ENCODE measurements at regions not wholly inside any gene's neighbourhood (a gene's known extent, or its start where the extent isn't known, plus 50 kb on each side); places are given as distances from the start of the nearest gene placed in this dataset.

- TF ChIP-seq CTCF (IDR thresholded peaks at IDR 0.05; ENCODE audit: insufficient read depth, low read depth, low read length) (no peak), EZH2 (IDR thresholded peaks at IDR 0.05; ENCODE audit: insufficient read depth, low read length) (no peak)
Measured at GRCh38 chr19:30297969-30298368, 74.2 kb upstream of the ZNF536 start.
